WTC11 (cell line): ENCODE measurements at regions not wholly inside any gene's neighbourhood (a gene's known extent, or its start where the extent isn't known, plus 50 kb on each side); places are given as distances from the start of the nearest gene placed in this dataset.
A peak's percentile ranks its signal among the peaks of the same experiment; 100 is the strongest.

Source experiments
- ATAC-seq: fragments of 200-7000 bp; cut with Tn5 transposase; 2 replicates; pipeline ENCODE4 v1.10.0; 2021; ENCODE audit warnings: mild to moderate bottlenecking, moderate library complexity
- CTCF ChIA-PET: fragments of 300-600 bp; sonication (Branson Sonifier 250); formaldehyde crosslinking; loops from one replicate; lab custom pipeline; 2021; ENCODE audit warnings: antibody characterized with exemption; lab: Charles Lee
- POLR2A ChIA-PET: fragments of 350-600 bp; sonication (Branson Sonifier 250); formaldehyde crosslinking; loops from one replicate; lab custom pipeline; 2021; ENCODE audit warnings: antibody characterized with exemption; lab: Charles Lee
- DNase-seq: peaks from one replicate; pipeline ENCODE4 v3.0.0; 2021; ENCODE audit warnings: low spot score
- H3K27ac Mint-ChIP-seq: 2 replicates; pipeline ENCODE4 v1.8.0; 2021; ENCODE audit warnings: mixed read lengths
- H3K27me3 Mint-ChIP-seq: 2 replicates; pipeline ENCODE4 v1.8.0; 2021; ENCODE audit warnings: low read depth, mild to moderate bottlenecking, moderate library complexity, mixed read lengths
- H3K36me3 Mint-ChIP-seq: 2 replicates; pipeline ENCODE4 v1.8.0; 2021; ENCODE audit warnings: mixed read lengths
- H3K4me1 Mint-ChIP-seq: 2 replicates; pipeline ENCODE4 v1.8.0; 2022; ENCODE audit warnings: mixed read lengths
- H3K4me3 Mint-ChIP-seq: 2 replicates; pipeline ENCODE4 v1.8.0; 2021; ENCODE audit warnings: mild to moderate bottlenecking, moderate library complexity, mixed read lengths
- H3K9me3 Mint-ChIP-seq: 2 replicates; pipeline ENCODE4 v1.8.0; 2021; ENCODE audit warnings: mixed read lengths
- CBFB ChIP-seq: sonication (generic); formaldehyde crosslinking; IDR thresholded peaks from 2 replicates; pipeline ENCODE4 v1.8.1; 2022; ENCODE audit warnings: mild to moderate bottlenecking, low read depth, missing genetic modification reagents
- E2F4 ChIP-seq: sonication (generic); formaldehyde crosslinking; IDR thresholded peaks from 2 replicates; pipeline ENCODE4 v1.8.1; 2022; ENCODE audit warnings: low read depth, mild to moderate bottlenecking, moderate library complexity, missing genetic modification reagents, borderline replicate concordance
- ESRRA ChIP-seq: sonication (generic); formaldehyde crosslinking; IDR thresholded peaks from 2 replicates; pipeline ENCODE4 v1.8.1; 2022; ENCODE audit warnings: mild to moderate bottlenecking, missing genetic modification reagents, borderline replicate concordance
- FOXK1 ChIP-seq: sonication (generic); formaldehyde crosslinking; IDR thresholded peaks from 2 replicates; pipeline ENCODE4 v1.8.0; 2022; ENCODE audit warnings: mild to moderate bottlenecking, moderate library complexity, missing genetic modification reagents
- FOXP4 ChIP-seq: sonication (generic); formaldehyde crosslinking; IDR thresholded peaks from 2 replicates; pipeline ENCODE4 v1.8.0; 2022; ENCODE audit warnings: mild to moderate bottlenecking, missing genetic modification reagents
- GABPB1 ChIP-seq: sonication (generic); formaldehyde crosslinking; IDR thresholded peaks from 2 replicates; pipeline ENCODE4 v1.8.1; 2023; ENCODE audit warnings: mild to moderate bottlenecking, missing genetic modification reagents
- GTF2I ChIP-seq: fragments of 250-450 bp; sonication (Bioruptor Pico); conservative IDR thresholded peaks from 2 replicates; pipeline ENCODE4 v1.4.0; 2021; ENCODE audit warnings: mild to moderate bottlenecking
- KAT7 ChIP-seq: sonication (generic); formaldehyde crosslinking; IDR thresholded peaks from 2 replicates; pipeline ENCODE4 v1.8.1; 2023; ENCODE audit warnings: missing genetic modification reagents, mild to moderate bottlenecking, borderline replicate concordance
- OVOL2 ChIP-seq: fragments of 250-450 bp; sonication (Bioruptor Pico); IDR thresholded peaks from 2 replicates; pipeline ENCODE4 v1.9.0; 2021; ENCODE audit warnings: mild to moderate bottlenecking, borderline replicate concordance
- ZBTB21 ChIP-seq: sonication (generic); formaldehyde crosslinking; IDR thresholded peaks from 2 replicates; pipeline ENCODE4 v1.8.1; 2023; ENCODE audit warnings: mild to moderate bottlenecking, missing genetic modification reagents, borderline replicate concordance
- ZNF263 ChIP-seq: sonication (generic); formaldehyde crosslinking; IDR thresholded peaks from 2 replicates; pipeline ENCODE4 v1.8.1; 2022; ENCODE audit warnings: low read depth, mild to moderate bottlenecking, moderate library complexity, missing genetic modification reagents
- TF ChIP-seq, protein P1 (sequence below): sonication (generic); formaldehyde crosslinking; IDR thresholded peaks from 2 replicates; pipeline ENCODE4 v1.8.1; 2023; ENCODE audit warnings: mild to moderate bottlenecking, moderate library complexity, missing genetic modification reagents
- TF ChIP-seq, protein P2 (sequence below): sonication (generic); formaldehyde crosslinking; IDR thresholded peaks from 2 replicates; pipeline ENCODE4 v1.8.1; 2022; ENCODE audit warnings: mild to moderate bottlenecking, missing genetic modification reagents, moderate library complexity, borderline replicate concordance
- TF ChIP-seq, protein P3 (sequence below): sonication (generic); formaldehyde crosslinking; IDR thresholded peaks from 2 replicates; pipeline ENCODE4 v1.8.0; 2022; ENCODE audit warnings: missing genetic modification reagents

DNA sequence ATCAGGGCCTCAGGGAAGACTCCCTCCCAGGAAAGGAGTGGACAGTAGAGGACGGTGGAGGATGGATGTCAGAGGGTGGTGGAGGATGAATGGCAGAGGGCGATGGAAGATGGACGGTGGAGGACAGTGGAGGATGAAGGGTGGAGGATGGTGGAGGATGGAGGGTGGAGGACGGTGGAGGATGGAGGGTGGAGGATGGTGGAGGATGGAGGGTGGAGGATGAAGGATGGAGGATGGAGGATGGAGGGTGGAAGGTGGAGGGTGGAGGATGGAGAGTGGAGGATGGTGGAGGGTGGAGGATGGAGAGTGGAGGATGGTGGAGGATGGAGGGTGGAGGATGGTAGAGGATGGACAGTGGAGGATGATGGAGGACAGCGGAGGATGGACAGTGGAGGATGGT lies 95.9 kb downstream of the LRRC74A start:
- TF ChIP-seq E2F4 (CRISPR knock-in tag), result no peak
- peak; percentile 48; the same call in 1 of the 2 replicates for TF ChIP-seq ZNF263 (CRISPR knock-in tag)
- no peaks in the 10 kb centered on the region for H3K27me3 Mint-ChIP-seq
- ATAC-seq (no peak), DNase-seq (no peak)
- peaks cover 93% of the 10 kb centered on the region for H3K4me1 Mint-ChIP-seq
- H3K4me3 Mint-ChIP-seq, result no peak overlapping the region
- H3K27ac Mint-ChIP-seq, result no peak overlapping the region
- H3K9me3 Mint-ChIP-seq, result no peaks in the 10 kb centered on the region
- CTCF ChIA-PET, result interaction anchor here (1.5 to 17.3 kb wide), 4 partner anchors 9 to 102 kb away, joined by 3 to 196 read pairs (median 27); no protein-coding TSS in a partner anchor
- no peaks in the 10 kb centered on the region for H3K36me3 Mint-ChIP-seq
- POLR2A ChIA-PET, result interaction anchor here (1.4 kb wide), 1 partner anchor 40 kb away, joined by 5 read pairs; no protein-coding TSS in a partner anchor

GRCh38 chr14:76921088-76921399 lies 94.8 kb downstream of the LRRC74A start:
- H3K27ac Mint-ChIP-seq, result no peak overlapping the region
- DNase-seq (no peak), ATAC-seq (no peak)
- POLR2A ChIA-PET, result interaction anchor here (0.6 to 5.1 kb wide), 6 partner anchors 27 to 141 kb away, joined by 3 to 38 read pairs (median 8); no protein-coding TSS in a partner anchor
- H3K36me3 Mint-ChIP-seq, result no peaks in the 10 kb centered on the region
- H3K27me3 Mint-ChIP-seq, result no peaks in the 10 kb centered on the region
- TF ChIP-seq GABPB1 (CRISPR knock-in tag) (no peak), CBFB (CRISPR knock-in tag) (no peak), OVOL2 (CRISPR knock-in tag) (no peak), ESRRA (CRISPR knock-in tag) (no peak), KAT7 (CRISPR knock-in tag) (no peak), FOXP4 (no peak), ZBTB21 (CRISPR knock-in tag) (no peak), GTF2I (CRISPR knock-in tag) (no peak)
- TF ChIP-seq, protein P1, sequence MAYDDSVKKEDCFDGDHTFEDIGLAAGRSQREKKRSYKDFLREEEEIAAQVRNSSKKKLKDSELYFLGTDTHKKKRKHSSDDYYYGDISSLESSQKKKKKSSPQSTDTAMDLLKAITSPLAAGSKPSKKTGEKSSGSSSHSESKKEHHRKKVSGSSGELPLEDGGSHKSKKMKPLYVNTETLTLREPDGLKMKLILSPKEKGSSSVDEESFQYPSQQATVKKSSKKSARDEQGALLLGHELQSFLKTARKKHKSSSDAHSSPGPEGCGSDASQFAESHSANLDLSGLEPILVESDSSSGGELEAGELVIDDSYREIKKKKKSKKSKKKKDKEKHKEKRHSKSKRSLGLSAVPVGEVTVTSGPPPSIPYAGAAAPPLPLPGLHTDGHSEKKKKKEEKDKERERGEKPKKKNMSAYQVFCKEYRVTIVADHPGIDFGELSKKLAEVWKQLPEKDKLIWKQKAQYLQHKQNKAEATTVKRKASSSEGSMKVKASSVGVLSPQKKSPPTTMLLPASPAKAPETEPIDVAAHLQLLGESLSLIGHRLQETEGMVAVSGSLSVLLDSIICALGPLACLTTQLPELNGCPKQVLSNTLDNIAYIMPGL (CRISPR knock-in tag), result no peak
- TF ChIP-seq, protein P2, sequence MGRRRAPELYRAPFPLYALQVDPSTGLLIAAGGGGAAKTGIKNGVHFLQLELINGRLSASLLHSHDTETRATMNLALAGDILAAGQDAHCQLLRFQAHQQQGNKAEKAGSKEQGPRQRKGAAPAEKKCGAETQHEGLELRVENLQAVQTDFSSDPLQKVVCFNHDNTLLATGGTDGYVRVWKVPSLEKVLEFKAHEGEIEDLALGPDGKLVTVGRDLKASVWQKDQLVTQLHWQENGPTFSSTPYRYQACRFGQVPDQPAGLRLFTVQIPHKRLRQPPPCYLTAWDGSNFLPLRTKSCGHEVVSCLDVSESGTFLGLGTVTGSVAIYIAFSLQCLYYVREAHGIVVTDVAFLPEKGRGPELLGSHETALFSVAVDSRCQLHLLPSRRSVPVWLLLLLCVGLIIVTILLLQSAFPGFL (CRISPR knock-in tag), result no peak
- TF ChIP-seq, all 79 proteins: peak for 0
- H3K4me1 Mint-ChIP-seq, result peaks cover 90% of the 10 kb centered on the region
- no peaks in the 10 kb centered on the region for H3K9me3 Mint-ChIP-seq
- CTCF ChIA-PET, result interaction anchor here (0.7 to 17.3 kb wide), 8 partner anchors 7 to 150 kb away, joined by 3 to 196 read pairs (median 14); no protein-coding TSS in a partner anchor
- no peak overlapping the region for H3K4me3 Mint-ChIP-seq

GRCh38 chr14:76920331-76921087 lies 94.3 kb downstream of the LRRC74A start:
- no peaks in the 10 kb centered on the region for H3K36me3 Mint-ChIP-seq
- ATAC-seq, result no peak
- TF ChIP-seq FOXK1, result no peak
- TF ChIP-seq, protein P3, sequence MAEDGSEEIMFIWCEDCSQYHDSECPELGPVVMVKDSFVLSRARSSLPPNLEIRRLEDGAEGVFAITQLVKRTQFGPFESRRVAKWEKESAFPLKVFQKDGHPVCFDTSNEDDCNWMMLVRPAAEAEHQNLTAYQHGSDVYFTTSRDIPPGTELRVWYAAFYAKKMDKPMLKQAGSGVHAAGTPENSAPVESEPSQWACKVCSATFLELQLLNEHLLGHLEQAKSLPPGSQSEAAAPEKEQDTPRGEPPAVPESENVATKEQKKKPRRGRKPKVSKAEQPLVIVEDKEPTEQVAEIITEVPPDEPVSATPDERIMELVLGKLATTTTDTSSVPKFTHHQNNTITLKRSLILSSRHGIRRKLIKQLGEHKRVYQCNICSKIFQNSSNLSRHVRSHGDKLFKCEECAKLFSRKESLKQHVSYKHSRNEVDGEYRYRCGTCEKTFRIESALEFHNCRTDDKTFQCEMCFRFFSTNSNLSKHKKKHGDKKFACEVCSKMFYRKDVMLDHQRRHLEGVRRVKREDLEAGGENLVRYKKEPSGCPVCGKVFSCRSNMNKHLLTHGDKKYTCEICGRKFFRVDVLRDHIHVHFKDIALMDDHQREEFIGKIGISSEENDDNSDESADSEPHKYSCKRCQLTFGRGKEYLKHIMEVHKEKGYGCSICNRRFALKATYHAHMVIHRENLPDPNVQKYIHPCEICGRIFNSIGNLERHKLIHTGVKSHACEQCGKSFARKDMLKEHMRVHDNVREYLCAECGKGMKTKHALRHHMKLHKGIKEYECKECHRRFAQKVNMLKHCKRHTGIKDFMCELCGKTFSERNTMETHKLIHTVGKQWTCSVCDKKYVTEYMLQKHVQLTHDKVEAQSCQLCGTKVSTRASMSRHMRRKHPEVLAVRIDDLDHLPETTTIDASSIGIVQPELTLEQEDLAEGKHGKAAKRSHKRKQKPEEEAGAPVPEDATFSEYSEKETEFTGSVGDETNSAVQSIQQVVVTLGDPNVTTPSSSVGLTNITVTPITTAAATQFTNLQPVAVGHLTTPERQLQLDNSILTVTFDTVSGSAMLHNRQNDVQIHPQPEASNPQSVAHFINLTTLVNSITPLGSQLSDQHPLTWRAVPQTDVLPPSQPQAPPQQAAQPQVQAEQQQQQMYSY (CRISPR knock-in tag), result no peak
- TF ChIP-seq, protein P1 (CRISPR knock-in tag), result no peak
- no peaks in the 10 kb centered on the region for H3K9me3 Mint-ChIP-seq
- peaks cover 86% of the 10 kb centered on the region for H3K4me1 Mint-ChIP-seq
- ChIA-PET CTCF (interaction anchor here (0.5 to 17.3 kb wide), 13 partner anchors 9 to 150 kb away, joined by 3 to 196 read pairs (median 7); no protein-coding TSS in a partner anchor), POLR2A (interaction anchor here (0.6 to 5.1 kb wide), 7 partner anchors 27 to 142 kb away, joined by 3 to 38 read pairs (median 11); no protein-coding TSS in a partner anchor)
- peak; percentile 49 for DNase-seq
- no peaks in the 10 kb centered on the region for H3K27me3 Mint-ChIP-seq
- no peak overlapping the region for H3K4me3 Mint-ChIP-seq
- H3K27ac Mint-ChIP-seq, result no peak overlapping the region
